DOHH2 (cell line): ENCODE measurements at regions not wholly inside any gene's neighbourhood (a gene's known extent, or its start where the extent isn't known, plus 50 kb on each side); places are given as distances from the start of the nearest gene placed in this dataset.
"Not testable (repeated sequence)": the region's sequence is repeated elsewhere in the genome, so short reads cannot be mapped to it uniquely, and the experiment has no call there.

Source experiments
- CTCF ChIP-seq: fragments of 200-600 bp; sonication (generic); IDR thresholded peaks from one replicate; pipeline ENCODE4 v1.5.1; 2014; ENCODE audit warnings: antibody characterized with exemption, mild to moderate bottlenecking, low read depth, low read length; ENCODE audit not compliant: poor library complexity, severe bottlenecking
- EZH2phosphoT487 ChIP-seq: fragments of 200-600 bp; sonication (generic); IDR thresholded peaks from 2 replicates; pipeline ENCODE4 v1.6.1; 2017; ENCODE audit warnings: borderline replicate concordance, mild to moderate bottlenecking, antibody characterized with exemption, low read length, moderate library complexity, mixed read lengths

- not testable (repeated sequence) for TF ChIP-seq CTCF, EZH2phosphoT487
These were observed 84.5 kb upstream of the SIRPG start for GRCh38 chr20:1742049-1742434.
